C4-2B (cell line): ENCODE measurements at regions not wholly inside any gene's neighbourhood (a gene's known extent, or its start where the extent isn't known, plus 50 kb on each side); places are given as distances from the start of the nearest gene placed in this dataset.

ENCODE experiments used
- CTCF ChIP-seq: fragments of 450-650 bp; conservative IDR thresholded peaks from 2 replicates; pipeline ENCODE4 v1.5.1; 2017; ENCODE audit warnings: mild to moderate bottlenecking
- ZFX ChIP-seq: fragments of 450-650 bp; IDR thresholded peaks from 2 replicates; pipeline ENCODE4 v1.6.1; 2017

DNA sequence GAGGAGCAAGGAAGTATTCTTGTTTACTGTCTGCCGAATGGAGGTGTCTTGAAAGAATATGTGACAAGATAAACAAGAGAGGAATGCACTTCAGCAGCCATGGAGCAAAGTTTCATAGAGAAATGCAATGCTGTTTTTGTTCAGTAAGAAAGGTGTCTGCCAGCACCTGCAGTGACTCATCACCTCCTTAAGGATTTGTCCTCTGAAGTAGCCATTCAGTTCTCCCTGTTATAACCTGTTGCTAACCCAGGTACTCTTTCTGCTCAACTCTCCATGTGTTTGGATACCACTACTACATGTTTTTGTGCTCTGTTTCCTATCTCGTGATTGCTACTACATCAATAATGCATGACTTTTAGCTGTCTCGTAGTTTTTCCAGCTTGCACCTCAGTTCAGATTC is 328.9 kb downstream of the CHL1 start:
- TF ChIP-seq CTCF (no peak), ZFX (no peak)
